Activated B cell treated with CpG ODN at 0.5 μM for 24 hours (primary cell): ENCODE measurements at regions not wholly inside any gene's neighbourhood (a gene's known extent, or its start where the extent isn't known, plus 50 kb on each side); places are given as distances from the start of the nearest gene placed in this dataset.

Source experiments
- ATAC-seq: fragments of 200-7000 bp; cut with Tn5 transposase; one replicate; pipeline ENCODE4 v1.10.0; 2021; ENCODE audit warnings: low read depth, mild to moderate bottlenecking, moderate library complexity
- CTCF ChIA-PET: fragments of 350-600 bp; sonication (Branson Sonifier 250); formaldehyde crosslinking; loops from one replicate; lab custom pipeline; 2021; ENCODE audit warnings: antibody characterized with exemption; lab: Charles Lee
- POLR2A ChIA-PET: fragments of 350-600 bp; sonication (Branson Sonifier 250); formaldehyde crosslinking; loops from one replicate; lab custom pipeline; 2021; ENCODE audit warnings: antibody characterized with exemption; lab: Charles Lee
- DNase-seq: peaks from one replicate; pipeline ENCODE4 v3.0.0; 2022
- H3K27ac Mint-ChIP-seq: one replicate; pipeline ENCODE4 v1.8.0; 2020; ENCODE audit warnings: mixed read lengths
- H3K27me3 Mint-ChIP-seq: one replicate; pipeline ENCODE4 v1.8.0; 2021; ENCODE audit warnings: mixed read lengths
- H3K36me3 Mint-ChIP-seq: one replicate; pipeline ENCODE4 v1.8.0; 2021; ENCODE audit warnings: low read depth, mixed read lengths
- H3K4me1 Mint-ChIP-seq: one replicate; pipeline ENCODE4 v1.8.0; 2021; ENCODE audit warnings: mixed read lengths
- H3K4me3 Mint-ChIP-seq: one replicate; pipeline ENCODE4 v1.8.0; 2020; ENCODE audit warnings: mild to moderate bottlenecking, mixed read lengths
- H3K9me3 Mint-ChIP-seq: one replicate; pipeline ENCODE4 v1.8.0; 2020; ENCODE audit warnings: mixed read lengths
- intact Hi-C: fragments of 100-400 bp; cut with micrococcal nuclease; formaldehyde crosslinking; loops from one replicate; pipeline ENCODE4 v1.15.1; 2024
- TF ChIP-seq, protein P1 (sequence below): fragments of 200-600 bp; IDR thresholded peaks from one replicate; pipeline ENCODE4 v1.8.0; 2022; ENCODE audit warnings: antibody characterized with exemption, mild to moderate bottlenecking

- Mint-ChIP-seq H3K9me3 (no peaks in the 10 kb centered on the region), H3K36me3 (no peaks in the 10 kb centered on the region), H3K27me3 (no peaks in the 10 kb centered on the region), H3K4me1 (no peaks in the 10 kb centered on the region), H3K27ac (no peak overlapping the region), H3K4me3 (no peak overlapping the region)
- ChIA-PET CTCF (no interaction called here), POLR2A (no interaction called here)
- TF ChIP-seq, protein P1, sequence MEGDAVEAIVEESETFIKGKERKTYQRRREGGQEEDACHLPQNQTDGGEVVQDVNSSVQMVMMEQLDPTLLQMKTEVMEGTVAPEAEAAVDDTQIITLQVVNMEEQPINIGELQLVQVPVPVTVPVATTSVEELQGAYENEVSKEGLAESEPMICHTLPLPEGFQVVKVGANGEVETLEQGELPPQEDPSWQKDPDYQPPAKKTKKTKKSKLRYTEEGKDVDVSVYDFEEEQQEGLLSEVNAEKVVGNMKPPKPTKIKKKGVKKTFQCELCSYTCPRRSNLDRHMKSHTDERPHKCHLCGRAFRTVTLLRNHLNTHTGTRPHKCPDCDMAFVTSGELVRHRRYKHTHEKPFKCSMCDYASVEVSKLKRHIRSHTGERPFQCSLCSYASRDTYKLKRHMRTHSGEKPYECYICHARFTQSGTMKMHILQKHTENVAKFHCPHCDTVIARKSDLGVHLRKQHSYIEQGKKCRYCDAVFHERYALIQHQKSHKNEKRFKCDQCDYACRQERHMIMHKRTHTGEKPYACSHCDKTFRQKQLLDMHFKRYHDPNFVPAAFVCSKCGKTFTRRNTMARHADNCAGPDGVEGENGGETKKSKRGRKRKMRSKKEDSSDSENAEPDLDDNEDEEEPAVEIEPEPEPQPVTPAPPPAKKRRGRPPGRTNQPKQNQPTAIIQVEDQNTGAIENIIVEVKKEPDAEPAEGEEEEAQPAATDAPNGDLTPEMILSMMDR, result no peak
- DNase-seq (no peak), ATAC-seq (no peak)
- intact Hi-C loops, result no loop called here
These were observed 341.0 kb downstream of the SOX2 start for GRCh38 chr3:182052757-182053156.

DNA sequence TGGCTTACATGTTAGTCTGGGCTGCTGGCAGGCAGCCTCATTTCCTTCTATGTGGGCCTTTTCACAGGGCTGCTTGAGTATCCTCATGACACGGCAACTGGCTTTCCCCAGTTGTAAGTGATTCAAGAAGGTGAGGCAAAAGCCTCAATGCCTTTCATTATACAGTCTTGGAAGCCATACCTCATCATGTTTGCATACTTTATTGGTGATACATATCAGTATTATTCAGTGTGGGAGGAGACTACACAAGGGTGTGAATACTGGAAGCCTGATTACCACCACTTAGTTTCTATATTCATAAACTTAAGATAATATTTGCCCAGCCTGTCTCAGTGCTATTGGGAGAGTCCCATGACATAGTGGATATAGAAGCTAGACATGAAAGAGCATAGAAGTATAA is 346.8 kb downstream of the SOX2 start:
- no peaks in the 10 kb centered on the region for H3K36me3 Mint-ChIP-seq
- ATAC-seq, result no peak
- H3K27me3 Mint-ChIP-seq, result no peaks in the 10 kb centered on the region
- no peaks in the 10 kb centered on the region for H3K9me3 Mint-ChIP-seq
- no peak for DNase-seq
- no peak overlapping the region for H3K4me3 Mint-ChIP-seq
- ChIA-PET POLR2A (no interaction called here), CTCF (no interaction called here)
- no peak overlapping the region for H3K27ac Mint-ChIP-seq
- no peaks in the 10 kb centered on the region for H3K4me1 Mint-ChIP-seq
- intact Hi-C loops, result no loop called here
- TF ChIP-seq, protein P1, result no peak

DNA sequence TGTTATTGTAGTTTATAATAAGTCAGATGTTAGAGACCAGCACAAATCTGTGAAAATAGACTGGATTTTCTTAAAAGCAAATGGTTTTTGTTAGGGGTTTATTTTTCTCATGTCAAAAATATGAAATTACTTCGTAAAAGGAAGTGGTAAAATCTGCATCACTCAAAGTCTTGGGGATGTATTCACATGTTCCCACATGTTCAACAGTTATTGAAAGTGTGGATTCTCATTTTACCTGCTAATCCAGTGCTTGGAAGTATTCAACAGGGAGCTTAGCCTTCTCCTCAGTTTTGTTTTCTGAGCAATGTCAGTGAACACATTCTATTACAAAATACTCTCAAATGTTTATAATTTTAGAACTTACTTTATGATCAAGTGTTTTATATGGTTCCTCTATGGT is 352.0 kb downstream of the SOX2 start:
- no peak for DNase-seq
- Mint-ChIP-seq H3K27ac (no peak overlapping the region), H3K4me1 (no peaks in the 10 kb centered on the region), H3K4me3 (no peak overlapping the region), H3K27me3 (no peaks in the 10 kb centered on the region), H3K36me3 (no peaks in the 10 kb centered on the region), H3K9me3 (no peaks in the 10 kb centered on the region)
- ChIA-PET POLR2A (no interaction called here), CTCF (no interaction called here)
- TF ChIP-seq, protein P1, result no peak
- intact Hi-C loops, result no loop called here
- no peak for ATAC-seq

GRCh38 chr3:182067423-182067822 is 355.7 kb downstream of the SOX2 start:
- Mint-ChIP-seq H3K27ac (no peak overlapping the region), H3K4me1 (no peaks in the 10 kb centered on the region), H3K9me3 (no peaks in the 10 kb centered on the region), H3K4me3 (no peak overlapping the region), H3K36me3 (no peaks in the 10 kb centered on the region), H3K27me3 (no peaks in the 10 kb centered on the region)
- POLR2A ChIA-PET, result no interaction called here
- no peak for DNase-seq
- CTCF ChIA-PET, result no interaction called here
- TF ChIP-seq, protein P1, result no peak
- intact Hi-C loops, result no loop called here
- ATAC-seq, result no peak

GRCh38 chr3:182078316-182078715 is 366.6 kb downstream of the SOX2 start:
- intact Hi-C loops, result no loop called here
- H3K9me3 Mint-ChIP-seq, result no peaks in the 10 kb centered on the region
- no peaks in the 10 kb centered on the region for H3K36me3 Mint-ChIP-seq
- ATAC-seq, result no peak
- H3K27me3 Mint-ChIP-seq, result peaks cover 3% of the 10 kb centered on the region
- no peak overlapping the region for H3K27ac Mint-ChIP-seq
- H3K4me3 Mint-ChIP-seq, result no peak overlapping the region
- ChIA-PET CTCF (no interaction called here), POLR2A (no interaction called here)
- TF ChIP-seq, protein P1, result no peak
- DNase-seq, result no peak
- no peaks in the 10 kb centered on the region for H3K4me1 Mint-ChIP-seq
